Ascending aorta (tissue), 2 donors: ENCODE measurements at regions not wholly inside any gene's neighbourhood (a gene's known extent, or its start where the extent isn't known, plus 50 kb on each side); places are given as distances from the start of the nearest gene placed in this dataset.
"Not testable (repeated sequence)": the region's sequence is repeated elsewhere in the genome, so short reads cannot be mapped to it uniquely, and the experiment has no call there.

ENCODE experiments used
- DNase-seq, 2 donors: peaks; one replicate each; pipeline ENCODE4 v3.0.0-alpha.2; 2019; ENCODE audit warnings: low spot score in 2 of 2
- H3K27ac ChIP-seq, 2 donors: fragments of 200-600 bp; sonication (generic); one replicate each; pipeline ENCODE4 v1.5.1; 2016 to 2017; ENCODE audit warnings: mild to moderate bottlenecking in 1 of 2
- H3K27me3 ChIP-seq: fragments of 200-600 bp; sonication (generic); one replicate; pipeline ENCODE4 v1.5.1; 2017
- H3K36me3 ChIP-seq, 2 donors: fragments of 200-600 bp; sonication (generic); one replicate each; pipeline ENCODE4 v1.5.1; 2016
- H3K4me1 ChIP-seq, 2 donors: fragments of 200-600 bp; sonication (generic); one replicate each; pipeline ENCODE4 v1.5.1; 2016 to 2017; ENCODE audit warnings: mild to moderate bottlenecking in 1 of 2
- H3K4me3 ChIP-seq, 2 donors: fragments of 200-600 bp; sonication (generic); one replicate each; pipeline ENCODE4 v1.5.1; 2016 to 2017; ENCODE audit warnings: mild to moderate bottlenecking in 1 of 2
- H3K9me3 ChIP-seq, 2 donors: fragments of 200-600 bp; sonication (generic); one replicate each; pipeline ENCODE4 v1.5.1; 2016
- intact Hi-C: fragments of 100-400 bp; cut with DNase I; formaldehyde crosslinking; loops from one replicate; pipeline ENCODE4 v1.15.1; 2023
- TF ChIP-seq, protein P1 (sequence below), 3 experiments: fragments of 200-600 bp in 2 of 3; fragments of 450-650 bp in 1 of 3; sonication (generic) in 2 of 3; IDR thresholded peaks; one replicate each; pipeline ENCODE4 v1.5.1; 2016 to 2019; ENCODE audit warnings: antibody characterized with exemption in 3 of 3, mild to moderate bottlenecking in 1 of 3, moderate library complexity in 1 of 3

DNA sequence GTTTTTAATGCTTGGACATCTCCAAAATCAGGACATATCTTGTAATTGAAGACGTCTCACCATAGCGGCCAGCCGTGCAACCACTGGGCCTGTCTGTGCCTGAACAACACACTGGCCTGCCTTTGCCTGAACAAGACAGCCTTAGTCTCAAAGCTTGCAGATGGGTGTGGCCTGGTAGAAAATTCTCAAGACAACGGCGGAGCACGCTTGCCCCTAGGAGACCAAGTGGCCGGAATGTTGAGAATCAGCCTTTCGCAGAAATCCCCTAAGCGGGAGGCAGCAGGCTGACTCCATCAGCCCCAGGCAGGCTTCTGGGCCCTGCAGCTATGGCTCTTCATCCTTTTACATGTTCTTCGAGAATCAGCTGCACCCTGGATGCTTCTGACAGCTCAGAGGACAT is 98.0 kb upstream of the C1orf174 start:
- intact Hi-C loops, result no loop called here
- no peak overlapping the region for H3K4me3 ChIP-seq
- DNase-seq, result no peak

DNA sequence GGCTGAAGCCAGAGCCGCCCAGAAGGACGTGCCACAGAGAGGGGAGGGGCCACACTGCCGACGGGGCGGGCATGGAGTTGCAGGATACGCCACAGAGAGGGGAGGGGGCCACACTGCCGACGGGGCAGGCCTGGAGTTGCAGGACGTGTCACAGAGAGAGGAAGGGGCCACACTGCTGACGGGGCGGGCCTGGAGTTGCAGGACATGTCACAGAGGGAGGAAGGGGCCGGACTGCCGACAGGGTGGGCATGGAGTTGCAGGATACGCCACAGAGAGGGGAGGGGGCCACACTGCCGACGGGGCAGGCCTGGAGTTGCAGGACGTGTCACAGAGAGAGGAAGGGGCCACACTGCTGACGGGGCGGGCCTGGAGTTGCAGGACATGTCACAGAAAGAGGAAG is 99.4 kb upstream of the C1orf174 start:
- H3K27ac ChIP-seq, DNase-seq, H3K4me3 ChIP-seq, H3K4me1 ChIP-seq, H3K36me3 ChIP-seq, H3K27me3 ChIP-seq, intact Hi-C loops, H3K9me3 ChIP-seq: not testable (repeated sequence)

More for the DNA sequence above, 98.0 kb upstream of the C1orf174 start:
- H3K9me3 ChIP-seq, result no peaks in the 10 kb centered on the region
- no peaks in the 10 kb centered on the region for H3K36me3 ChIP-seq
- H3K27me3 ChIP-seq, result no peaks in the 10 kb centered on the region
- no peaks in the 10 kb centered on the region for H3K4me1 ChIP-seq
- TF ChIP-seq, protein P1, sequence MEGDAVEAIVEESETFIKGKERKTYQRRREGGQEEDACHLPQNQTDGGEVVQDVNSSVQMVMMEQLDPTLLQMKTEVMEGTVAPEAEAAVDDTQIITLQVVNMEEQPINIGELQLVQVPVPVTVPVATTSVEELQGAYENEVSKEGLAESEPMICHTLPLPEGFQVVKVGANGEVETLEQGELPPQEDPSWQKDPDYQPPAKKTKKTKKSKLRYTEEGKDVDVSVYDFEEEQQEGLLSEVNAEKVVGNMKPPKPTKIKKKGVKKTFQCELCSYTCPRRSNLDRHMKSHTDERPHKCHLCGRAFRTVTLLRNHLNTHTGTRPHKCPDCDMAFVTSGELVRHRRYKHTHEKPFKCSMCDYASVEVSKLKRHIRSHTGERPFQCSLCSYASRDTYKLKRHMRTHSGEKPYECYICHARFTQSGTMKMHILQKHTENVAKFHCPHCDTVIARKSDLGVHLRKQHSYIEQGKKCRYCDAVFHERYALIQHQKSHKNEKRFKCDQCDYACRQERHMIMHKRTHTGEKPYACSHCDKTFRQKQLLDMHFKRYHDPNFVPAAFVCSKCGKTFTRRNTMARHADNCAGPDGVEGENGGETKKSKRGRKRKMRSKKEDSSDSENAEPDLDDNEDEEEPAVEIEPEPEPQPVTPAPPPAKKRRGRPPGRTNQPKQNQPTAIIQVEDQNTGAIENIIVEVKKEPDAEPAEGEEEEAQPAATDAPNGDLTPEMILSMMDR (IDR thresholded peaks at IDR 0.05), result no peak
- H3K27ac ChIP-seq, result no peak overlapping the region

DNA sequence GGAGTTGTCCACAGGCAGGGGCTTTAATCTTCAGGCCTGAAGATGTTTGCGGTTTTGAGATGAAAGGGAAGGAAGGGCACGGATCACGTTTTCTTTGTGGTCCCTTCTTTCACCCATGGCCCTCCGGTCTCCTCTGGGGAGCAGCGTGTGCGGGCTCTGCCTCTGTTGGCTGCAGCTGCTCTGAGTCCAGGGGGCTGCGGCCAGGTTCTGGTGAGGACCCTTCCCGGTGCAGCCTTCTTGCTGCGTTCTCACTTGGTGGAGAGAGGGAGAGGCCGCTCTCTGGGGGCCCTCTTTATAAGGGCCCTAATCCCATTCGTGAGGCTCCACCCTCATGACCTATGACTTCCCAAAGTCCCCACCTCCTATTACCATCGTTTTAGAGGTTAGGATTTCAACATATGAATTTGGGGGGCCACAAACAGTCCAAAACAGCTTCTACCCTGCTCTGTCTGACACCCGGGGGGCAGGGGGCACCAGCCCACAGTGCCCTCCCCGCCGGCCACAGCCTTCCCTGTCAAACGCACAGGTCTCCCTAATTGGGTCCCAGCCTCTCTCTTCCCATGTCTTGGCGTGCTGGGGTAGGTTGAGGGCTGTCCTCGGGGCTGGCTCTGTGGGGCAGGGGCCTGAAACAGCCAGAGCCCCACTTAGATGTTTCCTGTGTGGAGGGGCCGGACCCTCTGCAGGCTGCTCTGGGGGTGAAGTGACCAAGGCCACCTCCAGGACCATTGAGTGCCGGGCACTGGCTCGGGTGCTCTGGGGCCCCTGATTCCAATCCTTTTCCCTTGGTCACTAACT is 100.1 kb upstream of the C1orf174 start:
- H3K27me3 ChIP-seq, result no peaks in the 10 kb centered on the region
- intact Hi-C loops, result no loop called here
- H3K36me3 ChIP-seq, result no peaks in the 10 kb centered on the region
- no peak overlapping the region for H3K4me3 ChIP-seq
- DNase-seq, result no peak
- no peaks in the 10 kb centered on the region for H3K4me1 ChIP-seq
- no peak overlapping the region for H3K27ac ChIP-seq
- H3K9me3 ChIP-seq, result no peaks in the 10 kb centered on the region
- TF ChIP-seq, protein P1 (IDR thresholded peaks at IDR 0.05), result no peak

DNA sequence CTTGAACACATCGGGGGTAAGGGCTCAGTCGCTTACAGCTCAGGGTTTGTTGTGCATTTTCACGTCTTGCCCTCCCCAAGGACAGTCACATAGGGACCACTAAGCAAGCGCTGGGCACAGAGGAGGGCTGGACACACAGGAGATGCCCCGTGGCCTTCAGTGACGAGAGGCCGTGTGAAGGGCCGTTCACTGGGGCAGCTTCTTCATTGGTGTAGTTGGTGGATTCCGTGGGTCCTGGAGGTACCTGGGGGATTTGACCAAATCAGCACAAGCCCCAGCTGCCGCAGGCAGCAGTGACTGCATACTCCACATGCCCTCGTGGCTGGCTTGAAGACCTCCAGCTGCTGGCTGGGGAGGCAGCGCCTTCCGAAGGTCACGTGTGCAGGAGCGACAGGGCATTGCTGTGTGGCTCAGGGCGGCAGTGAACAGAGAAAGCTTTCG is 100.8 kb upstream of the C1orf174 start:
- TF ChIP-seq, protein P1 (IDR thresholded peaks at IDR 0.05), result no peak
- H3K4me3 ChIP-seq, result no peak overlapping the region
- no peaks in the 10 kb centered on the region for H3K27me3 ChIP-seq
- no peak for DNase-seq
- intact Hi-C loops, result no loop called here
- H3K9me3 ChIP-seq, result no peaks in the 10 kb centered on the region
- no peak overlapping the region for H3K27ac ChIP-seq
- H3K36me3 ChIP-seq, result no peaks in the 10 kb centered on the region
- no peaks in the 10 kb centered on the region for H3K4me1 ChIP-seq

DNA sequence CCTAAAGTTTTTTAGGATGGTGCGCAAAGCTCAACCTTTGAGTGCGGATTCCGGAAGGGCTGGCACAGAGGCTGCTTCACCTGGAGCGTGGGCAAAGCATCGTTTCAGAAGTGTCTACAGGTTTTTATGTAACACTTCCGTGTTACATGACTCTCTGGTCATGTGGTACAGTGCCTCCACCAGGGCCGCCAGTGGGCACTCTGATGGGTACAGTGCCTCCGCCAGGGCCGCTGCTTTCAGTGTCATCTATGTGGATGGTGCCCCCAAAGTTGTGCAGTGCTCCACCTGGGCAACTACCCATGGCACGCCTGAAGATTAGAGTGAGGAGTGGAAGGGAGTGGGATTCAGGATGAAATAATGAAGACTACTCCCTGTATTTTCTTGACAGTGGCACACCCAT is 101.4 kb upstream of the C1orf174 start:
- H3K4me3 ChIP-seq, result no peak overlapping the region
- no peaks in the 10 kb centered on the region for H3K36me3 ChIP-seq
- no peak for DNase-seq
- intact Hi-C loops, result no loop called here
- TF ChIP-seq, protein P1 (IDR thresholded peaks at IDR 0.05), result no peak
- H3K27me3 ChIP-seq, result no peaks in the 10 kb centered on the region
- H3K27ac ChIP-seq, result no peak overlapping the region
- H3K9me3 ChIP-seq, result no peaks in the 10 kb centered on the region
- H3K4me1 ChIP-seq, result no peaks in the 10 kb centered on the region

DNA sequence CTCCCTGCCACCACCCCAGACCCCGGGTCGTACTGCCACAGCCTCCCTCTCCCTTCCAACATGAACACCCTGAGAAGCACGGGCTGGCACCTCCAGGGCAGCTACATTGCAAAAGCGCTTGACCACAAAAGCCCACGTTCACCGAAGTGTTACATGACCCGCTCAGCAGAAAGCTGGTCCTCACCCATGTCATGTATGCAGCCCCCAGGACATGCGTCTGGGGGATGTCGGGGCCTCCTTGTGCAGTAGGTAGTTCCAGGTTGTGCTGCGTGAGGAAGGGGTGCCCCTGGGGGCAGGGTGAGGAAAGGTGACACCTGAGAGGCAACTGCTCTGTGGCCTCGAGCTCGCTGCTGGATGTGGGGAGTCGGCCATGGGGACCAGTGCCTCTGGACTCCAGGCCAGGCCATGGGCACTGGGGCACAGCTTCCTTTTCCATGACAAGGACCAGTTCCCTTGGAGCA is 102.0 kb upstream of the C1orf174 start:
- Histone ChIP-seq H3K4me1 (no peaks in the 10 kb centered on the region), H3K27me3 (no peaks in the 10 kb centered on the region), H3K36me3 (no peaks in the 10 kb centered on the region), H3K27ac (no peak overlapping the region), H3K4me3 (no peak overlapping the region), H3K9me3 (no peaks in the 10 kb centered on the region)
- DNase-seq, result no peak
- TF ChIP-seq, protein P1 (IDR thresholded peaks at IDR 0.05), result no peak
- intact Hi-C loops, result no loop called here
